ENCODE measurements at regions not wholly inside any gene's neighbourhood (a gene's known extent, or its start where the extent isn't known, plus 50 kb on each side); places are given as distances from the start of the nearest gene placed in this dataset.
A peak's percentile ranks its signal among the peaks of the same experiment; 100 is the strongest.

DNA sequence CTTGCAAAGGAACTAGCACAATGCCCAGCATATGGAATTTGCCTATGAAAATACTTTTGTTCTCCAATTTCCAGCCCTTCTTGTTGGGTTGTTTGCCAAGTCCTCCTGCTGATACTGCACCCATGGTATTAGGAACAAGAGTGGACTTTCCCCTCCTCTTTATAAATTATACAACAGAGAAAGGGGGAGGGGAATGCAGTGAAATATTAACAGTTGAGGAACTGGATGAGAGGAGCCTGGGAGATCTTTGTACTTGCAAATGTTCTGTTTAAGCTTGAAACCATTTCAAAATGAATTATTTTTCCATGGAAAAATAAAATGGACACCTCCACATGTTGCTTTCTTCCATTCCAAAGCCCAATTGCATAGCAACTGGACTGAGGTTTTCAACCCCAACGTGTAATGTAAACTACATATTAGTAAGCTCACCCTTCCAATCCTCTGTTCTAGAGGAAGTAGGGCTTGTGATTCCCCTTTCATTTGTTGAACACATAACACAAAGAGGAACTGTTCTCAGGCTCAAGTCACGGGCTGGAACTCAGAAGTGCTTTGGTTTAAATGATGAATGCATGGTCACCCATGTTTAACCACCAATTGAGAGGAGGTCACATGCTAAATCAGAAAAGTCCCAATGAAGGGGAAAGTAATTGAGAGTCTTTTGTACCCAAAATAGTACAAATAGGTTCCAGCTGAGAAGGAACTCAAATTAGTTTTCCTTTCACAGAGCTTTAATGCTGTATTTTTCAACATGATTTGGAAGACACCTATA is 66.2 kb upstream of the ZC3H12C start (continued):
- TF ChIP-seq RAD21 (IDR thresholded peaks at IDR 0.05; ENCODE audit: insufficient read depth, low read depth, low read length) (peak; percentile 29; the same call in 1 of the 2 replicates), SIN3A (IDR thresholded peaks at IDR 0.05; ENCODE audit: low read depth, low read length) (no peak), EZH2 (IDR thresholded peaks at IDR 0.05; ENCODE audit: borderline replicate concordance, control insufficient read depth, low read depth, low read length) (no peak), NRF1 (conservative IDR thresholded peaks at IDR 0.05; ENCODE audit: low read depth, low read length) (no peak), FOS (IDR thresholded peaks at IDR 0.05; ENCODE audit: borderline replicate concordance, extremely low read depth, insufficient read length) (no peak), HDGF (IDR thresholded peaks at IDR 0.05) (no peak), MYC (IDR thresholded peaks at IDR 0.05; ENCODE audit: insufficient read depth, insufficient read length, insufficient replicate concordance, low read length, severe bottlenecking) (no peak), POLR2AphosphoS5 (IDR thresholded peaks at IDR 0.05; ENCODE audit: low read length) (0 out of 2 replicates have a peak, but pooled peaks have one; percentile 31), RCOR1 (conservative IDR thresholded peaks at IDR 0.05; ENCODE audit: low read depth, low read length) (no peak), NFYB (IDR thresholded peaks at IDR 0.05; ENCODE audit: insufficient read depth, low read depth, low read length) (no peak), ZNF274 (IDR thresholded peaks at IDR 0.05; ENCODE audit: insufficient read depth, insufficient read length) (no peak)
